Ishikawa (cell line): ENCODE measurements at regions not wholly inside any gene's neighbourhood (a gene's known extent, or its start where the extent isn't known, plus 50 kb on each side); places are given as distances from the start of the nearest gene placed in this dataset.

Experiments
- MAX ChIP-seq: IDR thresholded peaks from 2 replicates; pipeline ENCODE4 v1.6.1; 2012
- NFIC ChIP-seq: IDR thresholded peaks from 2 replicates; pipeline ENCODE4 v1.6.1; 2012
- RAD21 ChIP-seq: IDR thresholded peaks from 2 replicates; pipeline ENCODE4 v1.6.1; 2012; ENCODE audit warnings: low read depth

GRCh38 chr15:92807971-92808571 lies 92.1 kb upstream of the CHD2 start:
- no peak for TF ChIP-seq RAD21
- TF ChIP-seq MAX, result no peak
- no peak for TF ChIP-seq NFIC
